GM18873 (cell line): ENCODE measurements at regions not wholly inside any gene's neighbourhood (a gene's known extent, or its start where the extent isn't known, plus 50 kb on each side); places are given as distances from the start of the nearest gene placed in this dataset.

ENCODE experiments used
- ATAC-seq: cut with Tn5 transposase; IDR thresholded peaks from one replicate; pipeline ENCODE4 v1.9.1; 2021; ENCODE audit warnings: mild to moderate bottlenecking, moderate library complexity, moderate number of reproducible peaks; ENCODE audit not compliant: unreplicated experiment, low FRiP score

- ATAC-seq, result no peak
Observed at GRCh38 chr21:36627242-36627641, 71.7 kb upstream of the SIM2 start.

GRCh38 chr21:36628106-36628505, 70.8 kb upstream of the SIM2 start:
- no peak for ATAC-seq

DNA sequence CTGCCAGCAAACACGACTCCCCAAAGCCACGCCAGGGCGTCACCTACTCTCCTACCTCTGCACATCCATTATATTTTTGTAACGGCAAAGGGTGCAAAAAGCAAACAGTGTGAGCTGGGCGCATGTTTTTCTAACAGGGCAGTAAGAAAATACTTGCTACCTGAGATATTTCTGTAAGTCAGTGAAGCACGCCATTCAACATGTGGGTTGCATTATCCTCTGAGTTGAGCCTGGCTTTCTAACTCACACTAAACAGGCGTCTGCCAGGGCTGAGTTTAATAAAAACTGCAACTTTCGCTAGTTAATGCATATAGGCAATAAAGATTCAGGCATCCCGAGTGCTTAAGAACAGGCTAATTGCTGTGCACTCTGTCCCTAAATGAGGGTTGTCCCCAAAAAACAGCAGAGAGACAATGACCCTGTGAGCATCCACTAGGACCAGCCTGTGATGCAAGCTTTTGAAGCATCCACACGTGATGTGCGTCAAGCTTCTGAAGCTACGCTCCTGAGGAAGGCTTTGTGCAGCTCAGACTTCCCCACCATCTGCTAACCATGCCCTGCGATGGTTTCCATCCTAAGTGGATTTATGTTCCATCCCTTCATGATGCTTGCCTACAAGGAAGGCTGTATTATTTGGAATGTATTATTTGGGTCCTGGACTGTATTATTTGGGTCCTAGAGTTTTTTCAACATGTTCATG, 70.0 kb upstream of the SIM2 start:
- ATAC-seq, result no peak

- ATAC-seq, result no peak
Observed at GRCh38 chr21:36630485-36631206, 68.3 kb upstream of the SIM2 start.

DNA sequence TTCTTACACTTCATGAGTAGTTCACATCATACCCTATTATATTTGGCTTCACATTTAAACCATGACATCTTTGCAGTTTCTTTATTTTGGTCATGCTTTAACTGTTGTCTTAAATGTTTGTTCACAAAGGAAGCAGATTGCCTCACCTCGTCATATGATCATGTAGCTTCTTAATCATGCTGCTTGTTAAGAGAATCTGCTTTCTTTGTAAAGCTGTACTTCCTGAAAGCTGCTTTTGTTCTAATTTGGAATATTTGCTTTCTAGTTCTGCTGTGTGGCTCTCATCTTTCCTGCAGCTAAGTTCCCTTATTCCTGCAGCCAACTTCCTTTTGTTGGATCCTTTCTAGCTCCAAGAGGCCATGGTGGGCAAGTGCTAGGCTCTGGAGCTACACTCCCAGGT, 62.9 kb upstream of the SIM2 start:
- ATAC-seq, result no peak

DNA sequence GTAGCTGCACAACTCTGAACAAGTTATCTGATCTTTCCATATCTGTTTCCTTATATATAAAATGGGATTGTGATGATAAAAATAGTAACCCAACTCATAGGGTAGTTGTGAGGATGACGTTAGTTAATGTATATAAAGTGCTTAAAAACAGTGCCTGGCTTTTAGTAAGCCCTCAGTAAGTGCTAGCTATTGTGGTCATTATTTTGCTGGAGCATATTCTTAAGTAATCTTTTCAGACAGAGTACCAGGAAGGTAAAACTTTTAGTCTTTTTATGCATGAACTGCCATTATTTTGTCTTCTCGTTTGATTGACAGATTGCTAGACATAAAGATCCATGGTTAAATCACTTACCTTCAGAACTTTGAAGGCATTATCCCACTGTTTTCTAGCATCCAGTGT, 62.5 kb upstream of the SIM2 start:
- ATAC-seq, result no peak

- no peak for ATAC-seq
Observed at GRCh38 chr21:36639769-36640168, 59.1 kb upstream of the SIM2 start.

DNA sequence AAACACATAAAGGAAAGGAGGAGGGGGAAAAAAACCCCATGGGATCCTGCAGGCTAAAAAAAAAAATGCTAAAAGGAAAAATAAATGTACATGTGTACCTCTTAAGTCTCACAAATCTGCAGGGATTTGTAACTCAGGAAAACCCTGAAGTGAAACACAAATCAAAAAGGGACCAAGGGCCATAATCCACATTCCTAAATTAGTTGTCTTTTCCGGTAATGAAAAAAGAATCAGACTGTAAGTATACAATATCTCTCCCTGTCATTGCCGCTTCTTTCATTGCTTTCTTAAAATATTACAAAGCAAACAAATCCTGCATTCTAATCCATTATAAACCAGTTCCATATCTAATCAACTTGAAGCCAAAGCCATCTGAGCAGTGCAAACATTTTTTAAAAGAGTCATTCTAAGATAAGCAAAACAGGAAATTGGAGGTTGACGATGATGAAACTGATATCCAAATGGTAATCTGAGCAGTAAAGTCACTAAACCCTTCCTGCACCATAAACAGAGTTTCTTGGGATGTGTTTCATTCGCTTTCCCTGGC, 58.7 kb upstream of the SIM2 start:
- no peak for ATAC-seq

DNA sequence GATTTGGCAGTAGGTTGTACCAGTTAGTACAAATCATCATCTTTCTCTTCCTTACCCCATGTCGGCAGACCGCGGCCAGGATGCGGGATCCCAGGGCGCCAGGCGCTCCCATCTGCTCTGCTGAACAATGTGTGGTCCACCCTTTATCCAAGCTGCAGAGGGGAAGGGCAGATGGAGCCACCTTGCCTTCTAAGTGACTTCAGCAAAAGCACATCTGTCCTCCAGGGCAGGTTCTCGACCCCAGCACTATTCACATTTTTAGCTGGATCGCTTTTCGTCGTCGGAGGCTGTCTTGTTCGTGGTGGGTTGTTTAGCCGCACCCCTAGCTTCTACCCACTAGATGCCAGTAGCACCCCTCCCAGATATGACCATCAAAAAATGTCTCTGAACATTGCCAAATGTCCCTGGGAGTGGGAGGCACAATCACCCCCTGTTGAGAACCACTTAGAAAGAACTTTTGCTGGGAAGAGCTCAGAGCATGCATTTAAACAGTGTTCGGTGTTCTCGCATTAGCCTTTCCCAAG, 58.1 kb upstream of the SIM2 start:
- ATAC-seq, result no peak

- ATAC-seq, result no peak
Observed at GRCh38 chr21:36641346-36641745, 57.6 kb upstream of the SIM2 start.

DNA sequence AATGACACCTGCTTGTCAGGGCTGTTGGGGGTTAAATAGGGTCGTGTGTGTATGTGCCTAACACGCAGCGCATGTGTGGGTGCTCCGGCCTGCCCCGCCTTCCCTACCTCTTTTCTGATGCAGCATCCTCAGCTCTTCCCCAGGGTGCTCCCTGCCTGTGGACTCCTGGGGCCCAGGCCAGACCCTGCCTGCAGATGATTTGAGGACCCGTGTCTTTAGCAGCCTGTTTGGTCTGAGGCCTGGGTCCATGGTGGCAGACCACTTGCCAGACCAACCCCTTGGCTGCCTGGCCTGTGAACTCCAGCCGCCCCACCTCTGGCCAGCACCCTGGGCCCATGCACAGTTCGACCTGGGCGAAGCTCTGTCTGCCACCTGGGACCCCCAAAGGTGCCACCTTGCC, 57.0 kb upstream of the SIM2 start:
- no peak for ATAC-seq

- no peak for ATAC-seq
Observed at GRCh38 chr21:36642777-36643176, 56.1 kb upstream of the SIM2 start.

DNA sequence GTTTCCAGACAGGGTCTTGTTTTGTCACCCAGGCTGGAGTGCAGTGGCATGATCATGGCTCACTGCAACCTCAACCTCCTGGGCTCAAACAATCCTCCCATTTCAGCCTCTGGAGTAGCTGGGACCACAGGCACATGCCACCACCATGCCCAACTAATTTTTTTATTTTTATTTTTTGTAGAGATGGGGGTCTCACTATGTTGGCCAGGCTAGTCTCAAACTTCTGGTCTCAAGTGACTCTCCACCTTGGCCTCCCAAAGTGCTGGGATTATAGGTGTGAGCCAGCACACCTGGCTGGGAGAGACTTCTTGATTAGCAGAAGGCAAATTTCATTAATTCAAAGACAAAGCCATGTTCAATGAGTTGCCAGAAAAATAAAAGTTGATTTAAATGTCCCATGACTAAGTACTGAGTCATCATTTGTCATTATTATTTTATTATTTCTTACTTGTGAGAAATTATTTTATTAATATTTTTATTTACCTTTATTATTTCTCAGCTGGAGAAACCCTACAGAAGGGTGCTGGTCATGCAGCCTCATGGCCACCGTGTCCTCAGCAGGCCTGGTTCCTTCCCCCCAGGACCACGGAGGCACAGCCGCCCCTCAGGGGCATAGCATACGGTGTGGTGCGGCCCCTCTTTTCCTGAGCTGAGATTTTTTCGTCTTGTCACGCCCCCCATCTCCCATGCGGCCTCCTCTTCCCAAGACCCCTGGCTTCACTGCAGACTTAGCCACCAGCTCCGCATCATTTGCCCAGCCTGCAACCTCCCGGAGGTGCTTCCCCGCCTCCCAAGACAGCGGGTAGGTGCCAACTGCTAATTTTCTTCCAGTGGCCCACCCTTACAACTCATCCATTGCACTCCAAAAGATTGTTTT, 55.3 kb upstream of the SIM2 start:
- ATAC-seq, result no peak

GRCh38 chr21:36646011-36646410, 52.9 kb upstream of the SIM2 start:
- ATAC-seq, result no peak

DNA sequence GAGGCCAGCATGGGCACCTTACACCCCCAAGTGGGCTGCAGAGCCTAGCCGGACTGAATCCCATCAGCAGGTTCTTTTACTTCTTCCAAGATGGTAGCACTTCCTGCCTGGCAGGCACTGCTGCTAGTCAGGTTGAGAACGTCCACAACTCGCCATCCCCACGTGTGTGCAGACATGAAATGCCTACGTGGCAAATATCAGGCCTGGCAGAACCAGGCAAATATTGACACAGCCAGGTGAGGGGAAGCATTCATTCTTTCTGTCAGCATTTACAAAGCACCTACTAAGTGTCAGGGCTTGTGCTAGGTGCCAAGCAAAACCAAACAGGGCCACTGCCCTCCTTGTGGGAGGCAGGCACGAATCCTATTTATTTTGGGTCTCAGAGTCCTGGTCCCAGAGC, 52.3 kb upstream of the SIM2 start:
- no peak for ATAC-seq

DNA sequence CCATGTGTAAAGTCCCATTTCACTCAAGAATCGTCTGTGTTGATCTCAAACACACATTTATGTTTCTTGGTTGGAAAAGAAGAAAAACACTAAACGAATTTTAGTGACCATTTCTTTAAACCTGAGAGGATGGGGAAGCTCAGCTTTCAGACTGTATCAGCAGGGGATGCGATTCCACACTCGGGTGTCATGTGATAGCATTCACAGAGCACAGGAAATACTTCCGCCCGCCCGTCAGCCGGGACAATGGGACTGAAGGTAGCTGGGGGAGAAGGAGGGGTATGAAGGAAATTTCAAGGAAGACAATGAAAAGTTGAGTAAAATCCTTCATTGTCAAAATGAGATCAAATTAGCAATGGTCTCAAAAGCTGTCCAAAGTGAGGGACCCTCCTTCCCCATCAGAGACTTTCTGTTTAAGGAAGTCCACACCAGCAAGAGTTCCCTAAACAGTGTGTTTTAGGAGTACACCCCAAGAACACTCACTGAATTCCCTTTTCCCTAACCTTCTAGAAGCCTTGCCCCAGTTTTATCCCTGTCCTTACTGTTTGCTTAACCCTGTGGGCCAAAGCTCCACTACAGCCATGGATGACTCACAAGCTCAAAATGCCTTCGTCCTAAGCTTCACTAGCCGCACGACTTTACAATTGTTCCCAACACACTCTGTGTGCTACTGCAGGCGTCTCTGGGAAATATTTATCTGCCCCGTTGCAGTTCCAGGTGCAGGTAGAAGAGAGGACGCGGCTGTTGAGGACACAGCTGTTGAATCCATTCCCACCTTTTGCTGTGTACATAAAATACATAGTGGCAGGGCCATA, 51.4 kb upstream of the SIM2 start:
- no peak for ATAC-seq
